GM23248 (cell line): ENCODE measurements at regions not wholly inside any gene's neighbourhood (a gene's known extent, or its start where the extent isn't known, plus 50 kb on each side); places are given as distances from the start of the nearest gene placed in this dataset.

Experiments
- EZH2 ChIP-seq: fragments of 200-600 bp; sonication (generic); IDR thresholded peaks from 2 replicates; pipeline ENCODE4 v1.6.1; 2018; ENCODE audit warnings: antibody characterized with exemption, mild to moderate bottlenecking; ENCODE audit not compliant: insufficient read depth, poor library complexity, severe bottlenecking
- EZH2phosphoT487 ChIP-seq: fragments of 200-600 bp; sonication (generic); IDR thresholded peaks from 2 replicates; pipeline ENCODE4 v1.6.1; 2018; ENCODE audit warnings: antibody characterized with exemption, moderate library complexity, mild to moderate bottlenecking, low read depth; ENCODE audit not compliant: insufficient read depth

GRCh38 chr18:54480616-54481015 lies 110.4 kb upstream of the DYNAP start:
- no peak for TF ChIP-seq EZH2phosphoT487
- TF ChIP-seq EZH2, result no peak
